HG03139 (cell line): ENCODE measurements at regions not wholly inside any gene's neighbourhood (a gene's known extent, or its start where the extent isn't known, plus 50 kb on each side); places are given as distances from the start of the nearest gene placed in this dataset.
A peak's percentile ranks its signal among the peaks of the same experiment; 100 is the strongest.
"Not testable (repeated sequence)": the region's sequence is repeated elsewhere in the genome, so short reads cannot be mapped to it uniquely, and the experiment has no call there.

Source experiments
- ATAC-seq: cut with Tn5 transposase; IDR thresholded peaks from one replicate; pipeline ENCODE4 v1.9.1; 2021; ENCODE audit not compliant: unreplicated experiment

GRCh38 chr12:59517522-59517921, 78.3 kb upstream of the SLC16A7 start:
- ATAC-seq, result no peak

- ATAC-seq, result no peak
Measured at GRCh38 chr12:59500915-59501314, 94.9 kb upstream of the SLC16A7 start.

GRCh38 chr12:59500335-59500734, 95.5 kb upstream of the SLC16A7 start:
- ATAC-seq, result no peak

GRCh38 chr12:59499774-59500173, 96.1 kb upstream of the SLC16A7 start:
- peak; percentile 91 for ATAC-seq

- peak; percentile 85 for ATAC-seq
Measured at GRCh38 chr12:59494617-59495016, 101.2 kb upstream of the SLC16A7 start.

GRCh38 chr12:59491877-59492276, 104.0 kb upstream of the SLC16A7 start:
- no peak for ATAC-seq

- ATAC-seq, result no peak
Measured at GRCh38 chr12:59486827-59487226, 109.0 kb upstream of the SLC16A7 start.

- ATAC-seq, result no peak
Measured at GRCh38 chr12:59484575-59484974, 111.3 kb upstream of the SLC16A7 start.

- ATAC-seq, result not testable (repeated sequence)
Measured at GRCh38 chr12:59474236-59474635, 121.6 kb upstream of the SLC16A7 start.

GRCh38 chr12:59472273-59472672, 123.6 kb upstream of the SLC16A7 start:
- ATAC-seq, result no peak

- ATAC-seq, result no peak
Measured at GRCh38 chr12:59459966-59460660, 135.7 kb upstream of the SLC16A7 start.

GRCh38 chr12:59453475-59453874, 142.4 kb upstream of the SLC16A7 start:
- no peak for ATAC-seq

GRCh38 chr12:59452746-59453145, 143.1 kb upstream of the SLC16A7 start:
- ATAC-seq, result no peak

GRCh38 chr12:59452259-59452658, 143.6 kb upstream of the SLC16A7 start:
- ATAC-seq, result no peak

GRCh38 chr12:59446116-59446515, 149.7 kb upstream of the SLC16A7 start:
- ATAC-seq, result no peak

GRCh38 chr12:59444932-59445331, 150.9 kb upstream of the SLC16A7 start:
- ATAC-seq, result no peak

GRCh38 chr12:59432057-59432456, 163.8 kb upstream of the SLC16A7 start:
- no peak for ATAC-seq

GRCh38 chr12:59431266-59431665, 164.6 kb upstream of the SLC16A7 start:
- no peak for ATAC-seq

GRCh38 chr12:59429766-59430165, 166.1 kb upstream of the SLC16A7 start:
- no peak for ATAC-seq

GRCh38 chr12:59425798-59426197, 170.0 kb upstream of the SLC16A7 start:
- no peak for ATAC-seq

- not testable (repeated sequence) for ATAC-seq
Measured at GRCh38 chr12:59424666-59425065, 171.2 kb upstream of the SLC16A7 start.

GRCh38 chr12:59414051-59414450, 181.8 kb upstream of the SLC16A7 start:
- no peak for ATAC-seq

- no peak for ATAC-seq
Measured at GRCh38 chr12:59408431-59408830, 187.4 kb upstream of the SLC16A7 start.
